Endothelial cell of hepatic sinusoid (primary cell): ENCODE measurements at regions not wholly inside any gene's neighbourhood (a gene's known extent, or its start where the extent isn't known, plus 50 kb on each side); places are given as distances from the start of the nearest gene placed in this dataset.
"Not testable (repeated sequence)": the region's sequence is repeated elsewhere in the genome, so short reads cannot be mapped to it uniquely, and the experiment has no call there.

Experiments used
- in situ Hi-C: cut with HindIII; loops from 2 replicates; pipeline ENCODE4 v1.10.0; 2017; ENCODE audit warnings: low sequenced_read_pairs

GRCh38 chr12:13924286-13924685 is 57.1 kb downstream of the GRIN2B start:
- in situ Hi-C loops, result no loop called here

DNA sequence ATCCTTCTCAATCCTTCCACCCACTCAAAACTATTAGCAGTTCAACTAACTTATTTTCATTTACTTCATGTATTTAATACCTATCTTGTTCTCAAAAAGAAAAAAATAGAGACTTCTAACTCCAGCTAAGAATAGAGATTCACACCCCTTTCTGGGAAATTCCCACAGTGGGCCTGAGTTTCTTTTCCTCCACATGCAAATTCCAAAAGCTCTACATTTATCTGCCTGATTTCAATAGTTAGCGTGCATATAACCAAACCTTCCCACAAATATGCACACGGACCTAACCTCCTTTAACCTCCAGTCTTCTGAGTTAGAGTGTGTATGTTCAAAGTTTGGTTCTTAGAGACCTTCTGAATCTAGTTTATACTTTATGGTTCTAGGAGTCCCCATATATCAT is 62.5 kb downstream of the GRIN2B start:
- in situ Hi-C loops, result no loop called here

GRCh38 chr12:13915096-13915495 is 66.3 kb downstream of the GRIN2B start:
- in situ Hi-C loops, result no loop called here

GRCh38 chr12:13913371-13913770 is 68.0 kb downstream of the GRIN2B start:
- in situ Hi-C loops, result no loop called here

GRCh38 chr12:13911756-13912554 is 69.4 kb downstream of the GRIN2B start:
- in situ Hi-C loops, result no loop called here

GRCh38 chr12:13905794-13906193 is 75.6 kb downstream of the GRIN2B start:
- in situ Hi-C loops, result no loop called here

- in situ Hi-C loops, result no loop called here
Observed at GRCh38 chr12:13900718-13901117, 80.7 kb downstream of the GRIN2B start.

GRCh38 chr12:13898387-13898786 is 83.0 kb downstream of the GRIN2B start:
- in situ Hi-C loops, result not testable (repeated sequence)

DNA sequence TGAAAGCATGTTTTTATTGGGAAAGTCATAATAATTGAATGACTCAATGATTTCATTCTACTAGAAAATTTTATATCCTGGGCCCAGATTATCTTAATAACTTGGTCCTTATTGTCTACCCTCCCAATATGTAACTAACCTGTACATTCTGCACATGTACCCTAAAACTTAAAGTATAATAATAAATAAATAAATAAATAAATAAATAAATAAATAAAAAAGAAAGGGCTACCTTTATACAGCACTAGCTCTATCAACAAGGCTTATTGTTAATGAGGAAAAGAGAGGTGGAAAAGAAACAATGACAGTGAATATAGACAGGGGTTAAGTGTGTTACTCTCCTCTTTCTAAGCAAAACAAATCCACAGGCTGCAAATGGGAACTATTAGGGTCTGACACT is 83.6 kb downstream of the GRIN2B start:
- in situ Hi-C loops, result no loop called here

- in situ Hi-C loops, result no loop called here
Observed at GRCh38 chr12:13896063-13896626, 85.3 kb downstream of the GRIN2B start.

DNA sequence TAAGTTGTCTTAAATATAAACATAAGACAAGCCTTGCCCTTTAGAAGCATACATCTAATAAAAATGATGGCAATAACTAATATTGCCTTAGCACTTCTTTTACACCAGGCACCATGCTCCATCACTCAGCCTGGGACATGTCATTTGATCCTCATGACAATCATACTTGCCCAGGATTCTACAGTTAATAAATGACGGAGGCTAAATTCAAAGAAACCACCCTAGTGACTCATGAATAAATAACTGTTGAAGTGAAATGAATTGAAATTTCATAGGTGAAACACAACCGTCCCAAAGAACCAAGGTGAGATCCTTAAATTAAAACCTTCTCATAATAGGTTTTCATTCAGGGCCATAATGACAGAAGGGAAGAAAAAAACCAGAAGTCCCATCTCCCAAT is 89.5 kb downstream of the GRIN2B start:
- in situ Hi-C loops, result no loop called here

- in situ Hi-C loops, result no loop called here
Observed at GRCh38 chr12:13890943-13891342, 90.5 kb downstream of the GRIN2B start.

DNA sequence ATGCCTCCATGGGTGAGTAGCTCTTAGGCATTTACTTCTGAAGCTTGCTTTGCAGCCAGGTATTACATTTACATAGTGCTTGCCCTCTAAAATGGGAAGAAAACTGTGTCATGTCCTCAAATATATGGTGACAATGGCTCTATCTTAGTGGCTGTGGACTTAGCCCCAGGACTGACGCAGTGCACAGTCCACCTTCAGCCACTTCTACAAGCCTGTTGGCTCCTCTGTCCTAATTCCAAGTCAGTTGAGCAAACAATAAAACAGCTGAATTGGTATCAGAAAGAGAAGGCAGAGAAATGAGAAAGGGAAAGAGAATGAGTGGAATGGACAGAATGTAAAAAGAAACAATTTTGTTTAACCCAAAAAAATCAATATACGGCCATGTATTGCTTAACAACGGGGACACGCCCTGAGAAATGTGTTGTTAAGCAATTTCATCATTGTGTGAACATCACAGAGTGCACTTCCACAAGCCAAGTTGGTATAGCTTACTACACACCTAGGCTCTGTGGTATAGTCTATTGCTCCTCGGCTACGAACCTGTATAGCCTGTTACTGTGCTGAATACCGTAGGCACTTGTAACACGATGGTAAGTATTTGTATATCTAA is 93.5 kb downstream of the GRIN2B start:
- in situ Hi-C loops, result loop anchor here (5.0 kb wide), 1 partner anchor 54 kb away; no protein-coding TSS in a partner anchor

DNA sequence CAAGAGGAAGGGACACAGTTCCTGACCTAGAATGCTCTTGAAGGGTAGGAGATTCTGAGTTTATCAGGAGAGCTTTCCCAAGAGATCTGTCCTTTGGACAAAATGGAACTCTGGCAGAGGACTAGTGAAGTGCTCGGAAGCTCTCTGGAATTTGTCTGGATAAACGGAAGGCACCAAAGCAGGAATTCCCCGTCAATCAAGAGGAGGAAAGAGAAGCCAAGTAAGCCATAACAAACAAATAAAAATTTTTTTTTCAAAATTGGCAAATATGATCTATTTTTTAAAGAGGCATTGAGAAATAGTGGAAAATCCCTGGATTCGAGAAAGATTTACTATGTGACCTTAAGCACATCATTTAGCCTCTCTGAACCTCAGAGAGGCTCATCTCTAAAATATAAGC is 99.2 kb downstream of the GRIN2B start:
- in situ Hi-C loops, result no loop called here

DNA sequence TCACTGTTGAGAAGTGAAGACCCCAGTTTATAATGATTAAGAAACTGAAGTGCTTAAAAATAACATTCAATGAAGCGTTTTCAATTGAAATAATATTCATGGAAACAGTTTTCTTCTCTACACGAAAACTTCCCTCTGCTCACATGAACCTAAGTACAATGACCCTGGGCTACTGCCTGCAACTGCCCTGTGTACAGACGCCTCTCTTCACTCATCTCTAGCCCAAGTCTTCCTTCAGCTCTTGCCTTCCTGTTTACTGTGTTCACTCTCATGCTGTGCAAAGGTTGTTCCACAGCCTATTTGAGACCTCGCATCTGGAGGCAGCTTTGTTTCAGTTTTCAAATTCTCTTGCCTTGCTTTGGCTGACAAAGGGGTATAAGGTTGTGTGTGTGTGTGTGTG is 100.8 kb downstream of the GRIN2B start:
- in situ Hi-C loops, result no loop called here

- in situ Hi-C loops, result no loop called here
Observed at GRCh38 chr12:13875744-13876143, 105.7 kb downstream of the GRIN2B start.

DNA sequence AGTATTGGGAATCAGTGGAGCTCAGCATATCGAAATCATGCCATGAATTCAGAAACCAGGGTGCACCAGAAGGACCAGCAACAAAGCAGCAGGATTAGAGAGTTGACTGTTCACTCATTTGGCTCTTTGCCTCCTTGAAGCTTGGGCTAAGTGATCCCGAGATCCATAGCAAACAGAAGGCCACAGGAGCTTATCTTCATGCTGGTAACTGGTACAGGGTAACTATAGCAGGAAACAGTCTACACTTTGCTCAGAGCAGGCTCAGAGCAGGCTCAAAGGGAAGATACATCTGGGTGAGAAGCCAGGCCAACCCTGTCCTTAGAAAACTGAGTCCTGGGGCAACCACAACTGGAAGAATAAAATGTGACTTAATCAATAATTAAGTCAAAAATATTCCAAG is 111.1 kb downstream of the GRIN2B start:
- in situ Hi-C loops, result loop anchor here (5.0 kb wide), 1 partner anchor 33 kb away; no protein-coding TSS in a partner anchor

- in situ Hi-C loops, result no loop called here
Observed at GRCh38 chr12:13864081-13864673, 117.2 kb downstream of the GRIN2B start.

DNA sequence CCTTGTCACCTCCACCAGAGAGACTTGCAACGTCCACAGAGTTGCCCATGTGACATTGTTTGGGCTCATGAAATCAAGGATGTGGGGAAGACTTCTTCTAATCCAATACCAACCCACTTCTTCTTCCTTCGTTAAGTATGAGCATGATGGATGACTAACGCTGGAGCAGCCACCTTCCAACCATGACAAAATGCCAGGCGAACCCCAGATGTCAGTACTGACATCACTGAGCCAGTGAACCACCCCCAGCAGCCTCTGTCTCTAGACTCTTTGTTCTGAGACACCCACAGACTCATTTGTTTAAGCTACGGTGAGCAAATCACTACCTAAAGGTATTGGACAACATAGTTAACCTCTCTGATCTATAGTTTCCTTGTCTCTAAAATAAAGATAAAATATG is 123.7 kb downstream of the GRIN2B start:
- in situ Hi-C loops, result no loop called here

- in situ Hi-C loops, result no loop called here
Observed at GRCh38 chr12:13853471-13853870, 127.9 kb downstream of the GRIN2B start.

GRCh38 chr12:13851828-13852227 is 129.6 kb downstream of the GRIN2B start:
- in situ Hi-C loops, result no loop called here

- in situ Hi-C loops, result no loop called here
Observed at GRCh38 chr12:13849456-13849855, 131.9 kb downstream of the GRIN2B start.
